DMS114 treated with DMSO at 0.1 percent for 48 hours (cell line): ENCODE measurements at regions not wholly inside any gene's neighbourhood (a gene's known extent, or its start where the extent isn't known, plus 50 kb on each side); places are given as distances from the start of the nearest gene placed in this dataset.

Source experiments
- DNase-seq: peaks from one replicate; lab custom pipeline; 2025; ENCODE audit not compliant: unreplicated experiment; lab: John Stamatoyannopoulos, UW

DNA sequence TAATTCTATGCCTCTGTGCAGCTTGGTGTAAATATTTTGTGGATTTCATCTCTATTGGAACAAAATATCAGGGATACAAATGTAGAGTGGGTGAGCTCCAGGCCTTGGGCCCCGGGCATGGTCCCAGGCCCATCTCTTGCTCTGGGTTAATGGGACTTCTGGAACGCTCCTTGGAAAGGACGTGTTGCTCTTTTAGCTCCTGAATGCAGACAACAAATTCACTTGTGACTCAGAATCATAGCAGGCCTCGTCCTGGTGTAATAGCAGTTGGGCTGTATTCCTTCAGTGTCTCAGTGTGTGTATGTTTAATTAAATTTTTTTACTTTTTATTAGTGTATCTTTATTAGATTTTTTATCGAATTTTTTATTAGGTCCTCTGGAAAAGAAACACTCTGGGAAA, 266.7 kb upstream of the C2CD4B start:
- DNase-seq = no peak

DNA sequence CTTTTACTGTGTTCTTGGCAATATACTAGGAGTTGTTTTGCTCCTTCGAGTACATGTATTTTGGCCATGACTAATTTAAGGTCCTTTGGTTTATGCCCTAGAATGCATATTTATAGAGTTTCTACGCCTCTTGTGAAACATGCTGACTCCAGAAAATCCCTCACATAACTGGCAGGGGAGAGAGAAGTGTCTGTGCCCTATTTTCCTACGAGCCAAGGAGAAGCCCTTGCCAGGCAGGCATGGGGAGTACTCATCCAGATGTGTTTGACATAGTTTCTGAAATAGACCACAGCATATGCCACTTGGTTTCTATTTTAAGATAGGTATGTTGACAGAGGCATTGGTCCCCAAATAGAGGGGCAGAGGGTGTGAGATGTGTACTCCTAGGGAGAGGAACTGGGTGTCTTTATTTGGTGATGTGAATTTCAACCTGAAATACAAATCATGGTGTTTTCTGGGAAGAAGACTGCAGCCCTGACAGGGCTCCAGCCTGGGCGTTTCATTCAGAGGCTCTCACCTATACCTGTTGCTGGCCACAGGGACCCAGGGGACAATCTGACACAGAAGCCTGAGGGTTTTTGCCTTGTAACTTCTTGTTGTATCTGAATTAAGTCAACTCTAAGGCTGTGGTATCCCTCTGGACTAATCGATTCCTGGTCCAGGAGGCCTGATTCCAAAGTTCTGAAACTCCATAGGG, 267.8 kb upstream of the C2CD4B start:
- DNase-seq = no peak

DNA sequence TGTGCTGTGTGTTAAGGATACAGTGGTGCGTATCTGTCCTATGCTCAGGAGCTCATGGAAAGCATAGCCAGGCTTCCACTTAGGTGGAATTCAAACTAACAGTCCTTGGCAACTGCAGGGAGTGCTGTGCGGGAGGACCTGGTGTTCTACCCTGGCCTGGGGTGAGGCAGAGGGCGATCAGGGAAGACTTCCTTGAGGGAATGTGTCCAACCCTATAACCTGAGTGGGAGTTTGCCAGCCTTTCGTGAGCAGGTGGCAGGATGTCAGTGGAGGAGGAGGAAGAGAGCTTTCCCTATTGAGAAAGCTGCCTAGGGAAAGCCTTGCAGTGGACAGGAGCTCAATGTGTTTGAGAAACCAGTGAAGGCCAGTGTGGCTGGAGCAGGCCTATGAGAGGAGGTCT, 271.1 kb upstream of the C2CD4B start:
- DNase-seq = no peak

DNA sequence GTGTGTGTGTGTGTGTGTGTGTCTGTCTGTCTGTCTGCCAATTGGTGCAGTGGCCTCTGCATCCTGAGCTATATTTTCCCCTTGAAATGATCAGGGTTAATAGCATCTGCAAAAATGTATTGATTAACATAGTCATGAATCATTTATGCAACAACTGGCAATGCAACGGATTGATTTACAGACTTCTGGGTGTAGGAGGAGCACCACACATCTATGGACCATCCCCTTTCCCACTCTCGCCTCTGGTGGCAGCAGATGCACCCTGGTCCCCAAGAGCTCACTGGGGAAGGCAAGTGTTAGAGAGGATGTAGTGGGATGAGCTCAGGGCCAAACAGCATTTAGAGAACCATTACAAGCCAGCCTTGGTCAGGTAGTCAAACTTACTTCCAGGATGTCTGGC, 272.7 kb upstream of the C2CD4B start:
- DNase-seq = no peak

DNA sequence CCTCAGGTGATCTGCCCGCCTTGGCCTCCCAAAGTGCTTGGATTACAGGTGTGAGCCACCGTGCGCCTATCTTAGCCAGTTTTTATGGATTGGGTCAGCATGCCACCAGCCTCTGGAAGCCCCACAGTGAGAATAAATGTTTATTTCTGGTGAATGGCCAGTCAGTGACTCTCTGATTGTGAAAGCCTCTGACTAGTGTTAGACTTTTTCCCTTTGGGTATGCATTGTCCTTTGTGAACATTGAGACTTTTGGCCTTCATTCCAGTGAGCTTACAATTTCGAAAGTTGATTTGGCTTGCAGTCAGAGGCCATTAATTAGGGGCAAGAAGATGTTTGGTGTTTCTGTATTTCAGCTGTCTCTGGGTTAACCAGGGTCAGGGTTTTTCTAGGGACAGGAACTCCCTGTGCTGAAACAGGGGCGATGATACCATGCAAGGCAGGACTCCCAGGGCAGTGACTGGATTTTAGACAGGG, 274.5 kb upstream of the C2CD4B start:
- DNase-seq = no peak

DNA sequence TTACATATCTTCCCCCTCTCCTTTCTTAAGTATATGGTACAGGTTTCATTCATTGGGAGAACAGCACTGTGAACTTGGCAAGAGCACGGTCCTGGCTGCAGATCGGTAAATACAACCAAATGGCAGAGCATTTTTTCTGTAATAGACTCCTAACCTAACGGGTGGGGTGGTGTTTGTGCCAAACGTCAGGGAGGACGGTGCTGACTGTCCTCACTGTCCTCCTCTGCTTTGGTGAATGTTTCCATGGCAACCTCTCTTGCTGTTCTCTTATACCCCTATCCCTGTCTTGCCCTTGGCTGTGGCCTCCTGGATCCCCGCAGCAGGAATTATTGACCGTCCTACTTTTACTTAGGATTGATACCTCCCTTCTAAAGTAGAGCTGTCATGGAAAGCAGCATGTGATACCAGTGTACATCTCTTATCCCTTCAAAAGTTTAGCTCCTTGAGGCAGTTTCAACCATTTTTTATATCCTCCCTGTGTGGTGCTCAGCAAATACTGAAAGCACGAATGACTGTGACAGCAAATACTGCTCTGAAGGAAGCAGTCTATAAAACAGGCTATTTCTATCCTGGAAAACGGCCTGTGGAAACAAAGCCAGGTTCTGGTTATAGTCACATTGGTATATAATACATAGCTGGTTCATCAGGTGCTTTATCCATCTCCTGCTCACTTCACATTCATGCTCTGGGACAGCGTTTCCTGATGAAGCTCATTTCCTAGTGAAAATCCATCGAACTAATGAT, 275.4 kb upstream of the C2CD4B start:
- no peak for DNase-seq

DNA sequence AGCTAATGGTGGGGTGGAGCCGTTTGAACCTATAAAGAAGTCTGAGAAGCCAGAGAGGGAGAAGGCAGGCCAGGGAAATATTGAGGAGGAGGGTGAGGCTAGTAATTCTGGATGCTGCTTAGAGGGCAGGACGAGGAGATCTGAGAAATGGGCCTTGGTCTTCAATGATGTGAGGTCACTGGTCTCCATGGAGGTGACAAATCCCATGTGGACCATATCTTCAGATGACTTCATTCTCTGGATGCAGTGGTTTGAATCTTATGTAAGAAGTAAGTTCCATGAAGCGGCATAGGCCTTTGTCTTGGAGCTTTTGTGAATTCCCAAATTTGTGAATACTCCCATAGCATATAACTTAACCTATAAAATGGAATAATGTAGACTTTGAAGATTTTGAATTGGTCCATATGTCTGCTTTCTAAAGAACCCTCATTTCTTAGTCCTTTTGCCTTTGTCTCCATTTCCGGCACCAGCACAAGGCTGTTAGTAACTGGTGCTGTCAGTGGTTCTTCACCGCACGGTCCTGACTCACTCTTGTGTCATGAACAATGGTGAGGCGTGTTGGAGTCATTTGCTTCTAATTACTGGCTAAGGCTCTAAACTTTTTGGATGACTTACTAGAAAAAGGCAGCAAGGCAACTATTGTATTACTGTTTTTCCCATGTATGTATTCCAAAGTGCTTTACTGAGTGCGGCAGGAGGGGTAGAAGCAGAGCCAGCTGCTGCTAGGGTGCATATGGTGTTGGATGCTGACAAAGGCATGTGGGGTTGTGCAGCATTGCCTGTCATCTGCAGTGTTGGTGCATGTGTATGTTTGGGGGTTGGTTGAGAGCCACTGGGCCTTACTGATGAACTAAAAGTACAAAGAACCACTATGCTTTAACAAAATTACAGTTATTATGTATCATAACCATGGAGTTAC, 279.3 kb upstream of the C2CD4B start:
- no peak for DNase-seq

DNA sequence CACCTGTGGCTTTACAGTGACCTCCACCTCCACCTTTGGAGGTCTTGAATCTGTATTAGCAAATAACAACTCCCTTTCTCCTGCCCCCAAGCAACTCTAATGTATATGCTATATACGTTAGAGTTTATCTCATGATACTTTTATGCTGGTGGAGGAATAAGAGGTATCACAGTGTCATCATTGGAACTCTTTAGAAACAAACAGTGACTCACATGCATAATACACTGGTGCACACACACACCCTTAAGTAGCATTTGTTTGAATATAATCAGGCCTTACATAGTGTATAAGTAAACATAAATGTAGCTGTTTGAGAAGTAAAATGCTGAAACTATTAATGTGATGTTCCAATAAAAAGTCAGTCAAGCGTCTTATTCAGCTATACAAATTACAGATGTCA, 280.2 kb upstream of the C2CD4B start:
- no peak for DNase-seq

DNA sequence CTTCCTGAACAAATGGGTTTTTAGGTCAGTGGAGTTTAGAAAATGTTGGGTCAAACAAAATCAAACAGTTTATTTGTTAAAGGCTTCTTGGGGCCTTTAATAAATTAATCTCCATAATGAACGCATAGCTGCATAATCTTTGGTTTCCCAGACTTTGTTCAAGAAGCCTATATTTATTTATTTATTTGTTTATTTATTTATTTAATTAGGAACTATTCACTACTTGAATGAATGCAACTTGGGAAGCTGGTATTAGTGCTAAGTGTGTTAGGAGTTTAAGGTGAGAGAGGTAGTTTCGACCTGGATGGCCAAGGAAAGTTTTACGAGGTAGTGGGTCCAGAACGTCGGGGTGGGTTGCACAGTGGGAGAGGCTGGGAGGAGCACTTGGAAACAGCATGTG, 281.9 kb upstream of the C2CD4B start:
- no peak for DNase-seq

DNA sequence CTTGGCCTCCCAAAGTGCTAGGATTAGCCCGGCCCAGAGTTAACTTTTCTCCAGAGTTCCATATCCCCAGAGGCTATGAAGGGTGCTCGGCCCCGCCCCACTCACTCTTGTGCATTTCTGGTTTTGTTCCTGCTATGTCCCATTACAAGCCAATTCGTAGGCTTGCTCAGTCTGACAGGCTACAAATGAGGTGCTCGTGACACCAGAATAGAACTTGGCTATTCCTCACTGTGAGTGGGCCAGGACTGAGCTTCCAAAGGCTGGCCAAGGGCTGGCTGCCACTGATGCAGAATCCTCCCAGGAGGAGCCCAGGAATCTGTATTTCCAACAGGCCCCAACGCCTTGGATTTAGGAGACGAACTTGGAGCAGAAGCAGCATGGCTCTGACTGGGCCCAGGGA, 282.7 kb upstream of the C2CD4B start:
- no peak for DNase-seq

DNA sequence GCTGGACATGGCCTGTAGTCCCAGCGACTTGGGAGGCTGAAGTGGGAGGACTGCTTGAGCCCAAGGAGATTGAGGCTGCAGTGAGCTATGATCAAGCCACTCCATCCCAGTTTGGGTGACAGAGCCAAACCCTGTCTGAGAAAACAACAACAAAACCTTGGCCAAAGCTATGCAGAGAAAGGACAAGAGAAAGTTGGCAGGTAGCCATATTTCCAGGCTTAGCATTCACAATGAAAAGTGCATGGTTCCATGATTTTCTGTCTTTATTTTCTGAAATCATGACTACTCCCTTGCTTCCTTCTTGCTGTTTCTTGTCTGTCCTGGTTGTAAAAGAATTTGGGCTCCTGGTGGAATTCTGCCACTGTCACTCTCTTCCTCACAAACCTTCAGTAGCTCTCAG, 284.6 kb upstream of the C2CD4B start:
- DNase-seq = no peak

DNA sequence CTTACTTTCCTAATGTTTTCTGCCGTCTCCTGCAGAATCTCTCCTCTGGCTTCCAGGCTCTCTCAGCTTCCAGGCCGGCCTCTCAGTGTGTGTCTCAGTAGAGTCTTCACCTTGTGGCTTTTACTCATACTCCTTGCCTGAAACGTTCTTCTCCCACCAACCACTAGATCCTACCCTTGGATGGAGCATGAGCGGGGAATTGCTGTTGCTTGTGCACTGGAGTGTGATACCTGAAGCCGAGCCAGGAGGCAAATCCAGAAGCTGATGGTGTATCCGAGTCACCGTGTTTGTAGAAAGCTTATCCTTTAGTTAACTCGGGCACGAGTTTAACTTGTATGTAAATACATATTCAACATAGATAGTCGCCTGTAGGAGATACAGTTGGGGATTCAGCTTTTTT, 285.0 kb upstream of the C2CD4B start:
- no peak for DNase-seq

DNA sequence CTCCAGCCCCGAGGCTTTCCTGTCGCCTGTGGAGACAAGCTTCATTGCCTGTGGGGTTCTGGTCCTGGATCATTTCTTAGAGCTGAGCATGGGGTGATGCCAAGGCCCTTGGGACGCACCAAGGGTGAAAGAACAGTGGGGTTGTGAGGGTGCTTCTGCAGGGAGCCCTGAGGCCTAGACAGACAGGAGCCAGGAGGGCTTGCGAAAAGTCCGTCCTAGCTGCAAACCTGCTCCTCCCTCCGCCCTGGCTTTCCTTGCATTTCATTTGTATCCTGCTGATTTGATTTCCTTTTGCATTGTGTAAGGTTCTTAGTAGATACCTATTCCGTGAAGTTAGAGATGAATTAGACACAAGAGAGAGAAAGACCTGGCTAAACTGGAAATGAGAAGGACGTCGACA, 286.9 kb upstream of the C2CD4B start:
- no peak for DNase-seq

DNA sequence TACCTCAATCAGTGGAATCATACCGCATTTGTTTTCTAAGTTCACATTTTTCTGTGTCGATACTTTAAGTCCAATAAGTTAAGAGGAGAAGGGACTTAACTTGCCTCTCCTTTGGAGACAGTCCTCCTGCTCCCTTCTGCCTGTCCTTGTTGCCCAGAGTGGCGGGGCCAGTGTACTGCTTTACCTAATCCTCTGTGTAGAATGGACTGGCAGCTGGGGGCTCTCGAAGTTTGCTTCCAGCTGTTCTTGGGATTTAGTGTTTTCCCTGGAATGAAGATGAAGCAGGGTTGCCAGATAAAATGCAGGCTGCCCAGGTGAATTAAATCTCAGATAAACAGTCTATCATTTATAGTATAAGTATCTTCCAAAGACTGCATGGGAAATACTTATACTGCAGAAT, 287.6 kb upstream of the C2CD4B start:
- no peak for DNase-seq

DNA sequence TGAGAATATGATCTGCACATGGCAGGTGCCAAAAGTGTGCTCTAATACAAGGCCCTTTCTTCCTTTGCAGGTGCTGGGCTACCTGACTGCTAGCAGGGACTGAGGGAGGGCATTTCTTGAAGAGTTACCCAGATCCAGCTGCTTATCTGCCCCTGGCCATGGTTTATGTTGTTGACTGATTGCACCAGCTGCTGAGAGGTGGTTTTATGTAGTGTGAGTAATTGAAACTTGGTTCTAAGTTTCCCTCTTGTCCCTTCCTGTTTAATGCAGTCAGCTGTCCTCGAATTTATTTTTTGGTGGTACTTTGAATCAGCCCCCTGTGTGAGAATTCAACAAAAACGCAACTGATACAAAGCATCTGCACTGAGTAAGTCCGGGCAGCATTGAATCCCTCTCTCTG, 288.3 kb upstream of the C2CD4B start:
- no peak for DNase-seq

DNA sequence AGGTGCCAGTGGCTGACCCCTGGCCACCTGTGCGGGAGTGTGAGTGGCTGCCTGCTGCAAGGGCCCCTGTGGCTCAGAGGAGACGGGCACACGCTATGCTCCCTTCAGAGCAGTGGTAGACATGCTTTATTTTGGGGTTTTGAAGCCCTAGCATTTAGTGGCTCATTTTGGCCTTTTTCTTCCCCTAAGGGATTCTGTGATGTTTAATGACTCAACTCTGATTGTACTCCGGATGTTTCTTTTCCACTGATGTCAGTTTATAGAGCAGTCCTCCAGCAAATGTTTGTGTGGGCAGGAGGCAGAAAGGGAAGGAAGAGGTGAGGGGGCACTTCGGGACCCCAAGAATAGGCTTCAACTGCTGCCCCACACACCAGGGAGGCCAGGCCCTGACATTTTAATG, 288.9 kb upstream of the C2CD4B start:
- DNase-seq = no peak

DNA sequence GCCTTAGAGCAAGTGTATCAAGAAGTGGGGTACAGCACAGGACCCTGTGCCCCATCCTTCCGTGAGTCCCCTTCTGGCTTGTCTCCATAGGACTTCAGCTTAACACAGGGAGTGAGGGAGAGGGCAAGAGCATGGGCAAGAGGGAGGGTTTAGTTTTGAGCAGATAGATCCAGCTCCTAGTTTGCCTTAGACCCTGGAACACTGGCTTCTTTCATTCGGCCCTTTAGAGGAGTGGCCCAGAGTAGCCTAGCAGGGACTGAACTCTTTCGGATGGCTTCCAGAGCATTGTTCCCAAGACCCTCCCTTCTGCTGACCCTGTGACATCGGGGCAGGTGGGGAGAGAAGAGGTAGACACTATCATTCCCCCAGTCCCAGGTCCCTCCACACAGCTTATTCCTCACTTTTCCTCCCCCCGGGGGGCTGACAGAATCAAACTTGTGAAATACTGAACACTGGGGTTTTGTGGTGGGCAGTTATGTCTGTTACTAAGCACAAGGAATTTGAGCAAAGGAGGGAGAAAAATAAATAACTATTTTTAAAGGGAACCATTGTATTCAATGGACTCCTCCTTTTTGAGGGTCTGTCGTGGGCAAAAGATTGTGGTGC, 289.6 kb upstream of the C2CD4B start:
- no peak for DNase-seq

DNA sequence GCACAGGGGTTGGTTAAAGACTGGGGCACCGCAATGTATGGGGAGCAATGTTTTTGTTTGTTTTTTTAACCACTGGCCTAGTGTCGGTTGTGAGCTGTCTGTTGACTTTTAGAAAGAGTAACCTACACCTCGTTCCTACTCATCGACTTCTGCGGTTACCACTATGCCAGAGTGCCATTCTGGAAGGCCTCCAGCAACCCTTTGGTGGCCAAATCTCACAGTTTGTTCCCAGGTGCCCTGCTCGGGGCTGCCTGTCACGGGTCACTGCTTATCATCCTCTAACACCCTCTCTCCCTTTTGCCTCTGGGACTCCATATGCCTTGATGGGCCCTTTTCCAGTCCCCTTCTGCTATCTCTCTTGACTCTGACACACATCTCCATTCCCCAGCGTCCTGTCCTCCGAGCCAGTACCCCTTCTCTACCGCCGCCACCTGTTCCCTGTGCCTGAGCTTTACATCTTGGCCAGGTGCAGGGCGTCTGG, 290.4 kb upstream of the C2CD4B start:
- no peak for DNase-seq

DNA sequence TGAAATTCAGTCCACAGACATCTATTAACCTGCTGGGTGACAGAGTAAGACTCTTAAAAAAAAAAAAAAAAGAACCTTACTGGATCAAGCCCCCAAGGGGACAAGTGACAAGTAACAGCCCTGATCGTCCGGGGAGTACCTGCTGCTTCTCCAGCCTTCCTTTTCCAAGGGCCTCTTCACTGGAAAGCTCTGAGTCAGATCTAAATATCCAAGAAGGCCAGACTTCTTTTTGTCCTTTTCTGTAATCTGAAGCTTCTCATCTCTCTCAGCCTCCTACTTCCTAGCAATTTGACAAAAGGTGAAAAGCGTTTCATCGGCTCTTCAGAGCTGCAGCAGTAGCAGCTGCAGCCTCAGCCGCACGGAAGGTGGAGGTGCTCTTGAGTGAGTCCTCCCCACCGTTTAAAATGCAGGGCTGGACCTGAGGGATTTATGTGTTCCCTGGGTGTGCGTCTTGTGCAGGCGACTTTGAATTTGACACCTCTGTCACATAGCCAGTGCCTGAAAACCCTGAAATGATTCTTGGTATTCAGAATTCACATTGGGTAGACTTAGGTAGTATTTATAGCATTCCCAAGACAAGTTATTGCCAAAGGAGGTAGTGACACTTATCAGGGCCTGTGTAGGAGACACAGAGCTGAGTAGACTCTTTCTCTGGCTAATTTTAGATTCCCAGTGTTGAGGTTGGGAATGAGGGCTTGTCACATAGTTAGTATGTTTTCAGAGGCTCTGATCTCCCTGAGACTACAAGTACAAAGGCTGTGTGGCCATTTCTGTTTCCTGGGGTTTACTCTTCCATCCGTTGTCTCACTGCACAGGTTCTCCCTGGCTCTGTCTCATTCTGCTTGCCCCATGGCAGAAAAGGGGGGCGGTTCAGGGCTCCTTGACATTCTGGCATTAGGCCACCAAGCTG, 291.2 kb upstream of the C2CD4B start:
- DNase-seq = no peak

DNA sequence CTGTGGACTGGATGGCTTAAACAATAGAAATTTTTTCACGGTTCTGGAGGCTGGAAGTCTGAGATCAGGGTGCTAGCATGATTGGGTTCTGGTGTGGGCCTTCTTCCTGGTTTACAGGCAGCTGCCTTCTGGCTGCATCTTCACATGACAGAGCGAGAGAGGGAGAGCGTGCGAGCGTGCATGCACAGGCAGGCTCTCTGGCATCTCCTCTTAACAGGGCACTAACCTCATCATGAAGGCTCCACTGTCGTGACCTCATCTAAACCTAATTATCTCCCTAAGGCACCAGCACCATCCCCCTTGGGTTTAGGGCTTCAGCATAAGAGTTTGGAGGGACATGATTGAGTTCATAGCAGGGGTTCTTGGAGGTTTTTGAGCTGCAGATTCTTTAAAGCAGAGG, 292.0 kb upstream of the C2CD4B start:
- no peak for DNase-seq
